ENCODE measurements at regions not wholly inside any gene's neighbourhood (a gene's known extent, or its start where the extent isn't known, plus 50 kb on each side); places are given as distances from the start of the nearest gene placed in this dataset.
"Not testable (repeated sequence)": the region's sequence is repeated elsewhere in the genome, so short reads cannot be mapped to it uniquely, and the experiment has no call there.

DNA sequence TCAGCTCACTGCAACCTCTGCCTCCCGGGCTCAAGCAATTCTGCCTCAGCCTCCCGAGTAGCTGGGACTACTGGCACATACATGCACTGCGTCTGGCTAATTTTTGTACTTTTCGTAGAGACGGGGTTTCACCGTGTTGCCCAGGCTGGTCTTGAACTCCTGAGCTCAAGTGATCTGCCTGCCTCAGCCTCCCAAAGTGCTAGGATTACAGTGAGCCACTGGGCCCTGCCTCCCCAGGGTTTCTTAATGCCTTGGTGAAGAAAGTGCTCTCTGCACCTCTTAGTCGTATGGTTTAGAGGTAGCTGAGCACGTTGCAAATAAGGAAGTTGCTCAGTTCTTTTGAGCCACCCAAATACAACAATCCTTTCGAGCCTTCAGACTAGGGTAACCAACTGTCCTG lies 1098.5 kb downstream of the TBC1D22A start:
- H2AFZ ChIP-seq (ENCODE audit: low read depth, low read length); H3K9me3 ChIP-seq (ENCODE audit: low read length); H3K36me3 ChIP-seq (ENCODE audit: insufficient read depth, low read length); H3K27me3 ChIP-seq (ENCODE audit: insufficient read depth, low read length); H3K4me3 ChIP-seq (ENCODE audit: low read length); H3K4me1 ChIP-seq (ENCODE audit: insufficient read depth, low read length): not testable (repeated sequence)

GRCh38 chr22:47859881-47860525 lies 1097.6 kb downstream of the TBC1D22A start:
- Histone ChIP-seq H3K4me3 (ENCODE audit: low read length) (no peak overlapping the region), H3K9me3 (ENCODE audit: low read length) (no peaks in the 10 kb centered on the region), H3K27me3 (ENCODE audit: insufficient read depth, low read length) (no peaks in the 10 kb centered on the region), H3K36me3 (ENCODE audit: insufficient read depth, low read length) (no peaks in the 10 kb centered on the region), H3K4me1 (ENCODE audit: insufficient read depth, low read length) (no peaks in the 10 kb centered on the region), H2AFZ (ENCODE audit: low read depth, low read length) (no peak overlapping the region)

- no peaks in the 10 kb centered on the region for H3K36me3 ChIP-seq (ENCODE audit: insufficient read depth, low read length)
- H3K9me3 ChIP-seq (ENCODE audit: low read length): no peaks in the 10 kb centered on the region
- H3K4me3 ChIP-seq (ENCODE audit: low read length): no peak overlapping the region
- no peaks in the 10 kb centered on the region for H3K27me3 ChIP-seq (ENCODE audit: insufficient read depth, low read length)
- H2AFZ ChIP-seq (ENCODE audit: low read depth, low read length): no peak overlapping the region
- H3K4me1 ChIP-seq (ENCODE audit: insufficient read depth, low read length): no peaks in the 10 kb centered on the region
Observed at GRCh38 chr22:47858773-47859306, 1096.4 kb downstream of the TBC1D22A start.

DNA sequence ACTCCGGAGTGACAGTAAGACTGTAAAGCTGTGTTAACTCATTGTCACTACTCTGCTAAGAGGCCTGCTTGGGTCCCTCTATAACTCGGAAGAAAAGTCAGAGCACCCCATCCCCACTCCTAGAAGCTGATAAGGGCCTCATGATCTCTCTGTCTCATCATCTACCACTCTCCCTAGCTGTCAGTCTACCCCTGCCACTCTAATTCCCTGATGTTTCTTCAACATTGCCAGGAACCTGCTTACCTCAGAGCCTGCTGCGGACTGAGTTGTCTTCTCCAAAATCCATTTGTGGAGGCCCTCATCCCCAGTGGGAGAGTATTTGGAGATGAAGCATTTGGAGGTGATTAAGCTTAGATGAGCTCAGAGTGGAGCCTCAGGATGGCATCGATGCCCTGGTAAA lies 1092.2 kb downstream of the TBC1D22A start:
- H3K9me3 ChIP-seq (ENCODE audit: low read length): no peaks in the 10 kb centered on the region
- H3K36me3 ChIP-seq (ENCODE audit: insufficient read depth, low read length): no peaks in the 10 kb centered on the region

DNA sequence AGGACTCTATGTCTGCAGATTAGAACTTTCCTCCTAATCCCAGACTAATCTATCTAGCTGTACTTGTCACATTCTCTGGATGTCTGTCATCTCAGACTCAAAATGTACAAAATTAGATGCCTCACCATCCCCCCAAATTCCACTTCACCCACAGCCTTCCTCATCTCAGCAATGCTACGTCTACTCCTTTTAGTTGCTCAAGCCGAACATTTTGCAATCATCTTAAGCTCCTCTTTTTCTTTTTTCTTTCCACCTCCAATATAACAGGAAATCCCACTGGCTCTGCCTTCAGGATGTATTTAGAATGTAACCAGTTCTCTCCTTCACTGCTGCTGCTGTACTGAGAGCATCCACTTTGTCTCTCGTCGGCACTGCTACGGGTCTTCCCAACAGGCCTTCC lies 1091.8 kb downstream of the TBC1D22A start:
- Histone ChIP-seq H3K9me3 (ENCODE audit: low read length) (no peaks in the 10 kb centered on the region), H3K27me3 (ENCODE audit: insufficient read depth, low read length) (peaks cover 2% of the 10 kb centered on the region), H3K4me1 (ENCODE audit: insufficient read depth, low read length) (no peaks in the 10 kb centered on the region), H3K36me3 (ENCODE audit: insufficient read depth, low read length) (no peaks in the 10 kb centered on the region), H2AFZ (ENCODE audit: low read depth, low read length) (no peak overlapping the region), H3K4me3 (ENCODE audit: low read length) (no peak overlapping the region)

More for the DNA sequence above, 1092.2 kb downstream of the TBC1D22A start:
- Histone ChIP-seq H3K4me1 (ENCODE audit: insufficient read depth, low read length) (no peaks in the 10 kb centered on the region), H3K27me3 (ENCODE audit: insufficient read depth, low read length) (peaks cover 2% of the 10 kb centered on the region), H2AFZ (ENCODE audit: low read depth, low read length) (no peak overlapping the region), H3K4me3 (ENCODE audit: low read length) (no peak overlapping the region)

DNA sequence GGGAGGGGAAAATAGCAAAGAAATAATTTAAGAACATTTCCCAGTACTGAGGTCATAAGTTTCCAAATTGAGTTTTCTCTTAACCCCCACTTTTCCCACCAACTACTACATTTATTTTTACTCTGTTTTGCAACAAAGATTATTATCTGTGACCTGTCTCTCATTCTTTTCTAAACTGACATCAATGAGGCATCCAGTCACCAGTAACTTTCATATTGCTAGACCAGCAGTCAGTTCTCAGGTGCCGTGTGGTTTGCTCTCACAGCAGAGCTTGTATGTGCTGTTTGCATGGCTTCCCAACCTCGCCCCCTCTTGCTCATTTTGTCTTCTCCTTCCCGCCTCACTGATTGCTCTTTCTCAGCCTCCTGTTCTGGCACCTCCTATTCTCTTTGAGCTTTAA lies 1091.3 kb downstream of the TBC1D22A start:
- no peaks in the 10 kb centered on the region for H3K36me3 ChIP-seq (ENCODE audit: insufficient read depth, low read length)
- no peaks in the 10 kb centered on the region for H3K4me1 ChIP-seq (ENCODE audit: insufficient read depth, low read length)
- H3K27me3 ChIP-seq (ENCODE audit: insufficient read depth, low read length): peaks cover 2% of the 10 kb centered on the region
- no peak overlapping the region for H3K4me3 ChIP-seq (ENCODE audit: low read length)
- no peaks in the 10 kb centered on the region for H3K9me3 ChIP-seq (ENCODE audit: low read length)
- no peak overlapping the region for H2AFZ ChIP-seq (ENCODE audit: low read depth, low read length)

- Histone ChIP-seq H2AFZ (ENCODE audit: low read depth, low read length) (no peak overlapping the region), H3K9me3 (ENCODE audit: low read length) (no peaks in the 10 kb centered on the region), H3K4me1 (ENCODE audit: insufficient read depth, low read length) (no peaks in the 10 kb centered on the region), H3K36me3 (ENCODE audit: insufficient read depth, low read length) (no peaks in the 10 kb centered on the region), H3K4me3 (ENCODE audit: low read length) (no peak overlapping the region), H3K27me3 (ENCODE audit: insufficient read depth, low read length) (peaks cover 2% of the 10 kb centered on the region)
Observed at GRCh38 chr22:47851586-47851985, 1089.1 kb downstream of the TBC1D22A start.

DNA sequence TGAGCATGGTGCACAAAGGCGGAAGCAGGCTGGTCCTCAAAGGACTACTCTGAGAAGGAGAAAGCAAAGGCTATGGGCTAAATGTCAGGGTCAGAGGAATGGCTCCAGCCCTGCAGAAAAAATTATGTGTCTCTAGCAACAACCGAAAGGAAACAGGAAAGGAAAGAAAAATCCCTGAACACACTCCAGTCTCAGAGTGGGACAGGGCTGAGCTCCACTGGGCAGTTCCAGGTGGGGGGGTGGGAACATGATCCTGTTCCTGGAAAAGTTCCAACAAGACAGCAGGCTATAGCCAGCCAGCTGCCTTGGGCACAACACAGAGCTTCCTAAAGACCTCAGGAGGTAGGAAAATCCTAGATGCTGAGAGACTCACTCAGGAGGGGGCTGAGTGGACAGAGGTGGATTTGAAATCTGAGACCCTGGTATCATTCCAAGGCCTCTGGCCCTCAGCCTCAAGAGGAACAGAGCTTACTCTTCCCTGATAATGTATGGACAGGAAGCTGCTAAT lies 1088.2 kb downstream of the TBC1D22A start:
- Histone ChIP-seq H3K4me3 (ENCODE audit: low read length) (no peak overlapping the region), H3K27me3 (ENCODE audit: insufficient read depth, low read length) (peaks cover 2% of the 10 kb centered on the region), H2AFZ (ENCODE audit: low read depth, low read length) (no peak overlapping the region), H3K36me3 (ENCODE audit: insufficient read depth, low read length) (no peaks in the 10 kb centered on the region), H3K9me3 (ENCODE audit: low read length) (no peaks in the 10 kb centered on the region), H3K4me1 (ENCODE audit: insufficient read depth, low read length) (no peaks in the 10 kb centered on the region)

- Histone ChIP-seq H2AFZ (ENCODE audit: low read depth, low read length) (no peak overlapping the region), H3K4me1 (ENCODE audit: insufficient read depth, low read length) (no peaks in the 10 kb centered on the region), H3K9me3 (ENCODE audit: low read length) (no peaks in the 10 kb centered on the region), H3K27me3 (ENCODE audit: insufficient read depth, low read length) (peaks cover 2% of the 10 kb centered on the region), H3K36me3 (ENCODE audit: insufficient read depth, low read length) (no peaks in the 10 kb centered on the region), H3K4me3 (ENCODE audit: low read length) (no peak overlapping the region)
Observed at GRCh38 chr22:47849576-47849975, 1087.1 kb downstream of the TBC1D22A start.

GRCh38 chr22:47848184-47848920 lies 1085.9 kb downstream of the TBC1D22A start:
- peaks cover 2% of the 10 kb centered on the region for H3K27me3 ChIP-seq (ENCODE audit: insufficient read depth, low read length)
- no peaks in the 10 kb centered on the region for H3K9me3 ChIP-seq (ENCODE audit: low read length)
- H3K4me1 ChIP-seq (ENCODE audit: insufficient read depth, low read length): no peaks in the 10 kb centered on the region
- H3K36me3 ChIP-seq (ENCODE audit: insufficient read depth, low read length): no peaks in the 10 kb centered on the region
- no peak overlapping the region for H2AFZ ChIP-seq (ENCODE audit: low read depth, low read length)
- no peak overlapping the region for H3K4me3 ChIP-seq (ENCODE audit: low read length)

DNA sequence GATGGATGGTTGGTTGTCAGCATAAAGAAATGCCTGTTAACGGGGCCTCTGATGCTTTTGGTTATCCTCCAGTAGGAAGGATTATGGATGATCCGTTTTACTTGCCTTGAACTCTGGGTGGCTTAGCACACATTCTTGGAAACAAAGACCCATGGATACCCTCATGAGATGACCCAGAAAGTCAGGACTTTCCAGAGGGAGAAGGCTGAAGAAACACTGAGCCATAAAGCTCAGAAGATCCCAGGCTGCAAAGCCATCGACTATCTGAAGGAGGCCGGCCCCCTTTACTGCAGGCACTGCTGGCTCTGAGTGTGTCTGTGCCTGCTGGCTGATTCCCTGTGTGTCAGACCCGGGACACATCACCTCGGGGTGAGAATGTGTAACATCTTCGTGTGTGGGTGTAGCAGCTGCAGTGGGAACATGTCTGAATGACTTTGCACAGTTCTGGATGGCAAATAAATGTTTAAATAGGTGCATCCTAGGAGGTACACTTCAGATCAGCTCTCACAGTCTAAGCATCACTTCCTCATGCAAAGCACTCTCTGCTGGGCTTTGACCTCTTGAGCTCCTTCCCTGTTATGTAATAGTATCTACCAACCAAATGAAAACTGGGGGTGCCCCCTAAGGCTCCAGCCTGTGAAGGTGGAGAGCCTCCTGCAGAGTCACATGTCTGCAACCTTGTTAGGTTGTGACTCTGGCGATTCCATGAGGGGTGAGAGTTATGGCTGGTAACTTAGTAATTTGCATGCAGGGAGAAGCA lies 1084.9 kb downstream of the TBC1D22A start:
- Histone ChIP-seq H3K27me3 (ENCODE audit: insufficient read depth, low read length) (peaks cover 2% of the 10 kb centered on the region), H2AFZ (ENCODE audit: low read depth, low read length) (no peak overlapping the region), H3K36me3 (ENCODE audit: insufficient read depth, low read length) (no peaks in the 10 kb centered on the region), H3K9me3 (ENCODE audit: low read length) (no peaks in the 10 kb centered on the region), H3K4me3 (ENCODE audit: low read length) (no peak overlapping the region), H3K4me1 (ENCODE audit: insufficient read depth, low read length) (no peaks in the 10 kb centered on the region)

DNA sequence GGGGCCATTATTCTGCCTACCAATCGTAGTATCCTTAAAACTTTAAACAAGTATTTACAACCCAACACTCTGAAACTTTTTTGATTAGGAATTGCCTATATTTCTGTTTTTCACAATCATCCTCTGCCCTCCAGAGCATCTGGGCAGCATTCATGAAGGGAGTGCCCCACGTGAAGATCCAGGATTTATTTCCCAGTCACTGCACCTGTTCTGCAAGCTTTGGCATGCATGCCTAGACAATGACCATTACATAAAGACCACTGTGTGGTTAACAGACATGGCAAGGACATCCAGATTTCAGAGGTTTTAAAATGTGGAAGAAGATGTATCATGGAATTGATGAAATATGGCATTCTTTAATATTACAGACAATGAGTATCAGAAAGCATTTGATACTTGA lies 1083.8 kb downstream of the TBC1D22A start:
- Histone ChIP-seq H3K4me3 (ENCODE audit: low read length) (no peak overlapping the region), H3K9me3 (ENCODE audit: low read length) (no peaks in the 10 kb centered on the region), H3K27me3 (ENCODE audit: insufficient read depth, low read length) (peaks cover 2% of the 10 kb centered on the region), H2AFZ (ENCODE audit: low read depth, low read length) (no peak overlapping the region), H3K4me1 (ENCODE audit: insufficient read depth, low read length) (no peaks in the 10 kb centered on the region), H3K36me3 (ENCODE audit: insufficient read depth, low read length) (no peaks in the 10 kb centered on the region)

- H2AFZ ChIP-seq (ENCODE audit: low read depth, low read length): no peak overlapping the region
- H3K4me3 ChIP-seq (ENCODE audit: low read length): no peak overlapping the region
- no peaks in the 10 kb centered on the region for H3K4me1 ChIP-seq (ENCODE audit: insufficient read depth, low read length)
- no peaks in the 10 kb centered on the region for H3K36me3 ChIP-seq (ENCODE audit: insufficient read depth, low read length)
- H3K9me3 ChIP-seq (ENCODE audit: low read length): no peaks in the 10 kb centered on the region
- no peaks in the 10 kb centered on the region for H3K27me3 ChIP-seq (ENCODE audit: insufficient read depth, low read length)
Observed at GRCh38 chr22:47842119-47842518, 1079.7 kb downstream of the TBC1D22A start.

Data from neuron (in vitro differentiated cells).